Uterus (tissue), 3 donors: ENCODE measurements at regions not wholly inside any gene's neighbourhood (a gene's known extent, or its start where the extent isn't known, plus 50 kb on each side); places are given as distances from the start of the nearest gene placed in this dataset.

ENCODE experiments used
- DNase-seq, 2 donors: peaks; one replicate each; pipeline ENCODE4 v3.0.0-alpha.2; 2019 to 2020
- H3K27ac ChIP-seq, 2 donors: fragments of 200-600 bp; sonication (generic); 1 replicate in 1 of 2; 2 replicates in 1 of 2; pipeline ENCODE4 v1.5.1; 2016 to 2018
- H3K27me3 ChIP-seq, 2 donors: fragments of 200-600 bp; sonication (generic); one replicate each; pipeline ENCODE4 v1.5.1; 2018 to 2019; ENCODE audit warnings: control low read depth in 1 of 2
- H3K36me3 ChIP-seq, 2 donors: fragments of 200-600 bp; sonication (generic); one replicate each; pipeline ENCODE4 v1.5.1; 2019; ENCODE audit warnings: control low read depth in 1 of 2
- H3K4me1 ChIP-seq, 2 donors: fragments of 200-600 bp; sonication (generic); one replicate each; pipeline ENCODE4 v1.5.1; 2018 to 2019; ENCODE audit warnings: control low read depth in 1 of 2
- H3K4me3 ChIP-seq, 2 donors: fragments of 200-600 bp; sonication (generic); 1 replicate in 1 of 2; 2 replicates in 1 of 2; pipeline ENCODE4 v1.5.1; 2018 to 2019; ENCODE audit warnings: mild to moderate bottlenecking in 1 of 2
- H3K9me3 ChIP-seq, 2 donors: fragments of 200-600 bp; sonication (generic); one replicate each; pipeline ENCODE4 v1.5.1; 2019; ENCODE audit warnings: control low read depth in 1 of 2
- CTCF ChIP-seq, 4 experiments: fragments of 200-600 bp in 2 of 4; fragments of 450-650 bp in 2 of 4; sonication (generic) in 2 of 4; IDR thresholded peaks; one replicate each; pipeline ENCODE4 v1.5.1; 2016 to 2019; ENCODE audit warnings: antibody characterized with exemption in 4 of 4, mild to moderate bottlenecking in 2 of 4, moderate library complexity in 1 of 4
- POLR2A ChIP-seq, 2 donors: fragments of 450-650 bp; IDR thresholded peaks; one replicate each; pipeline ENCODE4 v1.6.1; 2016; ENCODE audit warnings: antibody characterized with exemption in 2 of 2, mild to moderate bottlenecking in 1 of 2, moderate library complexity in 1 of 2
- intact Hi-C: fragments of 100-400 bp; cut with DNase I; formaldehyde crosslinking; loops from one replicate; pipeline ENCODE4 v1.15.1; 2023; ENCODE audit warnings: low total_unique reads
- donor health status: DM: yes; HTN: yes; CAD: no.

GRCh38 chr4:141524841-141525240 lies 111.5 kb upstream of the IL15 start:
- no peak for DNase-seq
- intact Hi-C loops, result no loop called here
- no peak for TF ChIP-seq POLR2A (IDR thresholded peaks at IDR 0.05)
- TF ChIP-seq CTCF (IDR thresholded peaks at IDR 0.05), result no peak

GRCh38 chr4:141530627-141531026 lies 105.8 kb upstream of the IL15 start:
- H3K27ac ChIP-seq, result no peak overlapping the region
- TF ChIP-seq CTCF (IDR thresholded peaks at IDR 0.05) (no peak), POLR2A (IDR thresholded peaks at IDR 0.05) (no peak)
- H3K4me3 ChIP-seq, result no peak overlapping the region
- H3K4me1 ChIP-seq, result no peaks in the 10 kb centered on the region
- no peaks in the 10 kb centered on the region for H3K27me3 ChIP-seq
- intact Hi-C loops, result no loop called here
- no peaks in the 10 kb centered on the region for H3K36me3 ChIP-seq
- DNase-seq, result no peak
- peaks cover 0 to 6% of the 10 kb centered on the region in 2 donors for H3K9me3 ChIP-seq

More at GRCh38 chr4:141524841-141525240, 111.5 kb upstream of the IL15 start:
- no peaks in the 10 kb centered on the region for H3K4me1 ChIP-seq
- no peak overlapping the region for H3K27ac ChIP-seq
- no peaks in the 10 kb centered on the region for H3K27me3 ChIP-seq
- H3K4me3 ChIP-seq, result no peak overlapping the region
- H3K36me3 ChIP-seq, result no peaks in the 10 kb centered on the region
- peaks cover 0 to 6% of the 10 kb centered on the region in 2 donors for H3K9me3 ChIP-seq

GRCh38 chr4:141534985-141535384 lies 101.4 kb upstream of the IL15 start:
- DNase-seq, result no peak
- H3K27me3 ChIP-seq, result no peaks in the 10 kb centered on the region
- no peaks in the 10 kb centered on the region for H3K4me1 ChIP-seq
- H3K27ac ChIP-seq, result no peak overlapping the region
- H3K9me3 ChIP-seq, result peaks cover 0 to 8% of the 10 kb centered on the region in 2 donors
- no peaks in the 10 kb centered on the region for H3K36me3 ChIP-seq
- intact Hi-C loops, result no loop called here
- H3K4me3 ChIP-seq, result no peak overlapping the region
- TF ChIP-seq POLR2A (IDR thresholded peaks at IDR 0.05) (no peak), CTCF (IDR thresholded peaks at IDR 0.05) (no peak)

- TF ChIP-seq CTCF (IDR thresholded peaks at IDR 0.05) (no peak), POLR2A (IDR thresholded peaks at IDR 0.05) (no peak)
- intact Hi-C loops, result no loop called here
- Histone ChIP-seq H3K4me1 (no peaks in the 10 kb centered on the region), H3K27ac (no peak overlapping the region), H3K36me3 (no peaks in the 10 kb centered on the region), H3K9me3 (peaks cover 0 to 8% of the 10 kb centered on the region in 2 donors), H3K4me3 (no peak overlapping the region), H3K27me3 (no peaks in the 10 kb centered on the region)
- no peak for DNase-seq
Observed at GRCh38 chr4:141538001-141538400, 98.4 kb upstream of the IL15 start.

GRCh38 chr4:141540643-141541042 lies 95.7 kb upstream of the IL15 start:
- intact Hi-C loops, result no loop called here
- H3K4me1 ChIP-seq, result no peaks in the 10 kb centered on the region
- H3K27ac ChIP-seq, result no peak overlapping the region
- H3K36me3 ChIP-seq, result no peaks in the 10 kb centered on the region
- DNase-seq, result no peak
- no peak overlapping the region for H3K4me3 ChIP-seq
- peaks cover 0 to 8% of the 10 kb centered on the region in 2 donors for H3K9me3 ChIP-seq
- TF ChIP-seq POLR2A (IDR thresholded peaks at IDR 0.05) (no peak), CTCF (IDR thresholded peaks at IDR 0.05) (no peak)
- H3K27me3 ChIP-seq, result no peaks in the 10 kb centered on the region
